ENCODE measurements at regions not wholly inside any gene's neighbourhood (a gene's known extent, or its start where the extent isn't known, plus 50 kb on each side); places are given as distances from the start of the nearest gene placed in this dataset.

DNA sequence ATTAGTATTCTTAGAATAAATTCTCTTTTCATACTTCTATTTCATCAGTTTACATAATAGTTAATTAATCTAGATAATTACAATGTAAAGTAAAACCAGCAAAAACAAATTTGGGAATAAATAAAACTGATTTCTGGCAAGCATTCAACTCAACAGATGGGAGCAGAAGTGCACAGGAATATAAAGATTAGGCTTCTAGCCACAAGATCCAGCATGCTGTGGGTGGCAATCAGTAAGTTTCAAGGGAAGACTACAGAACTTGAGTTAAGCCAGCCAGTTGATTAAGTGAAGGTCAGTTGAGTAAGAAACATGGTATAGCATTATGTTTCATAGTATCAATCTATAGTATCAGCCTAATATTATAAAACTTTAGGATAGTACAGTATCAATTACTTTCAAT lies 324.2 kb upstream of the AADAT start:
- TF ChIP-seq, protein P1, sequence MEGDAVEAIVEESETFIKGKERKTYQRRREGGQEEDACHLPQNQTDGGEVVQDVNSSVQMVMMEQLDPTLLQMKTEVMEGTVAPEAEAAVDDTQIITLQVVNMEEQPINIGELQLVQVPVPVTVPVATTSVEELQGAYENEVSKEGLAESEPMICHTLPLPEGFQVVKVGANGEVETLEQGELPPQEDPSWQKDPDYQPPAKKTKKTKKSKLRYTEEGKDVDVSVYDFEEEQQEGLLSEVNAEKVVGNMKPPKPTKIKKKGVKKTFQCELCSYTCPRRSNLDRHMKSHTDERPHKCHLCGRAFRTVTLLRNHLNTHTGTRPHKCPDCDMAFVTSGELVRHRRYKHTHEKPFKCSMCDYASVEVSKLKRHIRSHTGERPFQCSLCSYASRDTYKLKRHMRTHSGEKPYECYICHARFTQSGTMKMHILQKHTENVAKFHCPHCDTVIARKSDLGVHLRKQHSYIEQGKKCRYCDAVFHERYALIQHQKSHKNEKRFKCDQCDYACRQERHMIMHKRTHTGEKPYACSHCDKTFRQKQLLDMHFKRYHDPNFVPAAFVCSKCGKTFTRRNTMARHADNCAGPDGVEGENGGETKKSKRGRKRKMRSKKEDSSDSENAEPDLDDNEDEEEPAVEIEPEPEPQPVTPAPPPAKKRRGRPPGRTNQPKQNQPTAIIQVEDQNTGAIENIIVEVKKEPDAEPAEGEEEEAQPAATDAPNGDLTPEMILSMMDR (optimal IDR thresholded peaks at IDR 0.05 in 1 of 3, IDR thresholded peaks at IDR 0.05 in 1 of 3, conservative IDR thresholded peaks at IDR 0.05 in 1 of 3; ENCODE audit: extremely low read depth in 1 of 3, insufficient read depth in 2 of 3, low read length in 3 of 3) = no peak
- TF ChIP-seq EZH2 (IDR thresholded peaks at IDR 0.05; ENCODE audit: low read length) = no peak
